ENCODE measurements at regions not wholly inside any gene's neighbourhood (a gene's known extent, or its start where the extent isn't known, plus 50 kb on each side); places are given as distances from the start of the nearest gene placed in this dataset.

- no peak for DNase-seq
Measured at GRCh38 chr12:76256904-76257303, 91.3 kb downstream of the BBS10 start.

GRCh38 chr12:76256321-76256720 is 91.9 kb downstream of the BBS10 start:
- DNase-seq = no peak

- no peak for DNase-seq
Measured at GRCh38 chr12:76255692-76256091, 92.5 kb downstream of the BBS10 start.

GRCh38 chr12:76255281-76255680 is 92.9 kb downstream of the BBS10 start:
- DNase-seq = no peak

GRCh38 chr12:76252031-76252430 is 96.2 kb downstream of the BBS10 start:
- DNase-seq = no peak

- DNase-seq = no peak
Measured at GRCh38 chr12:76250256-76250655, 98.0 kb downstream of the BBS10 start.

GRCh38 chr12:76249501-76249900 is 98.7 kb downstream of the BBS10 start:
- DNase-seq = no peak

GRCh38 chr12:76247992-76248391 is 100.2 kb downstream of the BBS10 start:
- no peak for DNase-seq

GRCh38 chr12:76247026-76247646 is 101.1 kb downstream of the BBS10 start:
- no peak for DNase-seq

- no peak for DNase-seq
Measured at GRCh38 chr12:76246611-76247010, 101.6 kb downstream of the BBS10 start.

GRCh38 chr12:76244300-76244699 is 103.9 kb downstream of the BBS10 start:
- DNase-seq = no peak

GRCh38 chr12:76242813-76243550 is 105.2 kb downstream of the BBS10 start:
- DNase-seq = no peak

- no peak for DNase-seq
Measured at GRCh38 chr12:76241371-76241770, 106.8 kb downstream of the BBS10 start.

GRCh38 chr12:76240281-76240680 is 107.9 kb downstream of the BBS10 start:
- DNase-seq = no peak

GRCh38 chr12:76238688-76239087 is 109.5 kb downstream of the BBS10 start:
- no peak for DNase-seq

GRCh38 chr12:76237086-76237701 is 111.0 kb downstream of the BBS10 start:
- DNase-seq = no peak

- no peak for DNase-seq
Measured at GRCh38 chr12:76236640-76237039, 111.6 kb downstream of the BBS10 start.

- no peak for DNase-seq
Measured at GRCh38 chr12:76234741-76235140, 113.5 kb downstream of the BBS10 start.

GRCh38 chr12:76232013-76232412 is 116.2 kb downstream of the BBS10 start:
- DNase-seq = no peak

GRCh38 chr12:76226956-76227355 is 121.3 kb downstream of the BBS10 start:
- no peak for DNase-seq

GRCh38 chr12:76226397-76226796 is 121.8 kb downstream of the BBS10 start:
- DNase-seq = no peak

- DNase-seq = no peak
Measured at GRCh38 chr12:76223869-76224268, 124.3 kb downstream of the BBS10 start.

- no peak for DNase-seq
Measured at GRCh38 chr12:76220980-76221379, 127.2 kb downstream of the BBS10 start.

GRCh38 chr12:76219806-76220205 is 128.4 kb downstream of the BBS10 start:
- DNase-seq = no peak
